GM18519 (cell line): ENCODE measurements at regions not wholly inside any gene's neighbourhood (a gene's known extent, or its start where the extent isn't known, plus 50 kb on each side); places are given as distances from the start of the nearest gene placed in this dataset.

Experiments used
- ATAC-seq: cut with Tn5 transposase; IDR thresholded peaks from one replicate; pipeline ENCODE4 v1.9.1; 2021; ENCODE audit warnings: mild to moderate bottlenecking, moderate library complexity; ENCODE audit not compliant: unreplicated experiment, low FRiP score

DNA sequence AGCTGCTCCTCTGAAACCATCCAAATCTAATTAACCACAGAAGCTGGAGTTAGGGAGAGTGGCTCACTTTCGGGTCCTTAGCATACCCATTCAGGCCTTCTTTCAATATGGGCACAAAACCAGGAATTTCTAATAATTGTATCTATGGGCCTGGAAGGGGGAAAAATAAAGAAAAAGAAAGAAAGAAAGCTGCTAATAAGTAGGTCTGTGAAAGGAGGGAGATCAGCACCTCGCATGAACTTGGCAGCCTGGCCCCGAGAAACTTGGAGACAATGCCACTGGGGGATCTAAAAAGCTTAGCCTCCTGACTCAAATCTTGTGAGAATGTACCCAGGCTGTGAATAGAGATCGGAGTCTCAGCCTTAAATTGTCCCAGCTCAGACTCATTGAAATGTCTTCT is 252.1 kb upstream of the SLC14A2 start:
- no peak for ATAC-seq

DNA sequence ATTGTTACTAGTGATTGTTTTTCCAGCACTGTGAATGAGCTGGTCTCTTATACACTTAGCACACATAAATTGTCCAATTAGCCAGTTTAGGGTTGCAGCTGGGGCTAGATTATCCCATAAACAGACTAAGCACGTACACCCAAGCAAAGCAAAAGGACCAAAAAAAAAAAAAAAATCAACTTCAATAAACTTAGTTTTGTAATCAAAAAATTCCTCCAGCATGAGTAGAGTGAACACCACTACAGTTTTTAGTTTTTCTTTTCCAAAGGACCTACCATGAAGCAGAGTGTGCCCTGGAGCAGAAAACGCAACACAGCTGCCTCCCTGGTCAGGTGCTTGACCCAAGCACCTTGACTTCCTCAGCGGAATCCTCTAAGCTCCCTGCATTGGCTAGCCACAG is 249.4 kb upstream of the SLC14A2 start:
- ATAC-seq, result no peak

DNA sequence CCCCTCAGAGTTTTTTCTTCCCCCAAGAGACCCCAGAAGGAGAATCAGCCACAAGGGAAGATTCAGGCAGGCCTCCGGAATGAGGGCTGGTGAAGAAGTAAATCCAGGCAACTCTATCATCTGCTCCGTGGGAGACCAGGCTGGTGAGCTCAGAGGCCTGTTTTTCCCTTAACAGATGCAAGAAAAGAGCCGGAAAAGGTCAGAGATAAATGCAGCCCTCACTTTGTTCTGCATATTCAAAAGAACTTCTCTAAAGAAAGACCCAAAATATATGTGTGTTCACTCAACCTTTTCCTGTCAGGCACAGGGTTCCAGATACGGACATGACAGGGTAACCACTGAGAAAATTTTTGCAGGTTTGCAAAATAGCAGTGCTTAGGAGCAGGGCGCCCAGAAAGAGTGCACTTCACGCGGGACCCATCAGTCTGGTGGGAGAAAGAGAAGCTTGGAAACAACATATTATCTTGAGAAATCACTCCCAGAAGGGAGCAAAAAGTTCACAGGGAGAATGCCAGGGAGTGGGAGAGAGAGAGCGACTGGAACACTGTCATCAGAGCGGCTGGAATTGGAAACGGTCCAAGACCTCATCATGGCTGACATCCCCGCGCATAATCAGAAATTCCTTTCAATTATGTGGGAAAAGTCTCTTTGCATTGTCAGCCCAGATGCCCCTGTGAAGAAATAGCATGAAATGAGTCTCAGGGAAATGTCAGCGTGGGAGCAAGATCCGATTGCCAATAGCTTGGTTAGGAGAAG is 244.8 kb upstream of the SLC14A2 start:
- ATAC-seq, result no peak

DNA sequence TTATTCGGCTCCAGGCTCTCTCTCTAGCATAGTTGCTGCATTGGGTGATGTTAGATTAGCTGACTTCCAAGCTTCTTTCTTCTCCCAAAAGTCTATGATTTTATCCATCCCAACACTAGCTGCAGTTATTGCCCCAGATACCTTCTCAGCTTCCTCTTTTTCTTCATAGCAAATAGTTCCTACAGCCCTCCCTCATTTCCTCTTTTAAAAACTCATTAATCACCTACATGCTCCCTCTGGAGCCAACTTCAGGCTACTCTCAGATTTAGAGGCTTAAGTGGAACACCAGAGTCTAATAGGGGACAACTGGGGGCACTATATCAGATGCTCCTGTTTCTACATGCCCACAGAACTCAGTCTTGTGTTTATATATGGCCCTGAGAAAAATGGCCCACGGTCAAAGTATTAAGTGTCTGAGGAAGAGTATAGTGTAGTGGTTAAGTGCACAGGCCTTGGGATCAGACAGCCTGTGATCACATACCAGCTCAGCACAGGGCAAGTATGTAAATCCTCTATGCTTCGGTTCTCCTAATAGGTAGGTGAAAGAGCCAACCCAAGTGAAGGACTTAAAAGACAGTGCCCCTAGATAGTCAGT is 241.9 kb upstream of the SLC14A2 start:
- ATAC-seq, result no peak

DNA sequence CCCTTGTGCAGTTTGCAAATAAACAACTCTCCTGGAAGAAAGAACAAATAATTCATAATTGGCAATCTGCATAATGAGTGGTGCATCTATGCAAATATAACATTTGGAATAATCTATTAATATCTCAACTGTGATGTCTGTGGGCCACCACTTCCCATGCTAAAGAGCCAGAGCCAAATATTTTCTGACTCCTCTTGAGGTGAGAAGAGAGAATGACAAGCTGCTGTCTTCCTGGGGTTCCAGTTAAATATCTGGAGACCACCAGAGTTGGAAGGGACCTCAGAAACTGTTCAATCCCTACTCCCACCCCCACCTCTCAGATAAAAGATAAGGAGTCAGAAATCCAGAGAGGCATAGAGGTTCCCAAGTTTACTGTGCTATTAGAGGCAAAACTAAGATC is 241.0 kb upstream of the SLC14A2 start:
- ATAC-seq, result no peak

DNA sequence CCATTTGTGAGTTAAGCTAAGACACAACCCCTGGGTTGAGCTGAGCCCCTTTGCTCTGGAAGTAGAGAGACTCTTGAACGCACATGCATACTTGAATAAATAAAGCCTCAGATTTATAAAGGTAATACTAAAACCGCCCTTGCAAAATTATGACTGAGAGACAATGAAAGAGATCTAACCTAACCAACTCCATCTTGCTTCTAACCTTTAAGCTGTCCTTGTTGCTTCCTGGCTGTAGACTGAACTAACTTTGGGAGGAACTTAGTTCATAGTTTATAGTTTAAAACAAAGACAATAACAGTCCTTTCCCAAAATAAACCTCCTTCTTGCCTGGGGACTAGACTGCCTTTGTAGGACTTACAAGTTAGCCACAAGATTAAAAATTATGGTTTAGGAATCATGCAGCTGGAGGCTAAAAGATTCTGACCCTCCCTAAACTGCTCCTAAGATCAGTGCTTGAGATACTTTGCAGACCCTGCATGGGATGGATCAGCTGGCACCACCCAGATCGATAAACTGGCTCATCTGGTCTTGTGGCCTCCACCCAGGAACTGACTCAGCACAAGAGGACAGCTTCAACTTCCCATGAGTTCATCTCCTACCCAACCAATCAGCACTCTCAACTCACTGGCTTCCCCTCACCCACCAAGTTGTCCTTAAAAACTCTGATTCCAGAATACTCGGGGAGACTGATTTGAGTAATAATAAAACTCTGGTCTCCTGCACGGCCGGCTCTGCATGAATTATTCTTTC is 240.2 kb upstream of the SLC14A2 start:
- ATAC-seq, result no peak

DNA sequence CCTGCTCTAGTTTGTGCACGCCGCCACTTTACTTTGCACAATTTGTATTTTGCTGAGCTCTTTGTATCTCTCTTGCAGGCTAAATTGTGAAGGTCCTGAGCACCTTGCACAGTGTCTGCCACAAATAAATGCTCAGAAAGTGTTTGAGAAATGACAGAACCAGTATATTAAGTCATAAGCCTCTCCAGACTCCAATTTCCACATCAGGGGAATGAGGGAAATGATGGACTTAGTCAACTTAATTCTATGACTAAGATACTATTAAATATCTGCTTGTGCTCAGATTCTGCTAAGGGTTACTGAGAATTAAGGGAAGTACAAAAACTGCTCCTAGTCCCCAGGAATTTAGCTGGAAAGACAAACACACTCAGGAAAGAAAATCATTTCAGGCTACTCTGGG is 239.1 kb upstream of the SLC14A2 start:
- ATAC-seq, result no peak

DNA sequence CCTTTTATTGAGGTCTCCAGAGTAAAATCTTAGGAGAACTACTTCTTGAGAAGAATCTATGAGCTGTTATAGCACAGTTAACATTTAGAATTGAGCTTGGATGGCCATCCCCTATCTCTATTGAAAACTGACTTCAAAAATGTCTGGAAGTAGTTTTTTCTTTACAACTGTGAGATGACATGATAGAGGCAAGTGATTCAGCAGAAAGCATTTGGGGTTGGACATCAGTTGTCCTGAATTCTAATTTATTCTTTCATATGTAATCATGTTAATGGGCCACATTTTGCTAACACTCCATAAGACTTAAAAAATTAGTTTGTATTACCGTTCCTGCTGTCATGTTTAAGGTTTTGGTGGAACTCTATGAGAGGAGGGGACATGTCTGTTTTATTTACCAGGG is 237.0 kb upstream of the SLC14A2 start:
- ATAC-seq, result no peak

DNA sequence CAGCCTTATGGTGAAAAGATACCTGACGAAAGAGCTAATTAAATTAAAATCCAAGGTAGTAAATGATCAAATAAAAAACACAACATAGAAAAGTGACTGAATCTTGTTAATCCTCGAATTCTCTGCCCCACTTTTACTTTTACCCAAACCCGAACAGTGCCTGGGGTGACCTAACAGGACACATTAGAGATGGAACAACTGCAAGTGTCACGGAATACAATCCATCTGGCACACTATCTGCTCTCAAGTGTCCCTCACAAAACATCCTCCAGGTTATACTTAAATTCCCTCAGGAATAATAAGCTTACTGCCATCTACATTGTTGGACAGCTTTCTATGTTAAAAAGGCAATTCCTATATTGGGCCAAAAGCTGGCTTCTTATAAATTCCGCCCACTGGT is 236.3 kb upstream of the SLC14A2 start:
- ATAC-seq, result no peak

DNA sequence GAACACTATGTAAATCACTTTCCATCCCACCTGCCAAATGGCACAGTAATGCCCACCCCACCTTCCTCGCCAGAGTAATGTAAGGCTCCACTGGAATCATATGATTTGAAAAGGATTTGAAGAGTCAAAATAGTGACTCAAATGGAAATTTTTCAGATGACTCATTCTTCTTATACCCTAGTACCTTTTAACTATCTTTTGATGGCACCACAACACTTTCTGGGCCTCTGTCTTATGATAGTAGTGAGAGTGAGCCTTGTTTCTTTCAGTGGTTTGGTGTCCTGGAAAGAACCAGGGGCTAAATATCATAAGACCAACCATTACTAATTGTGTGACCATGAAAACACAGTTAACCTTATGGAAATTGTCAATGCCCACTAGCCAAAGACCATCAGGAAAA is 235.4 kb upstream of the SLC14A2 start:
- peak; percentile 77 for ATAC-seq

DNA sequence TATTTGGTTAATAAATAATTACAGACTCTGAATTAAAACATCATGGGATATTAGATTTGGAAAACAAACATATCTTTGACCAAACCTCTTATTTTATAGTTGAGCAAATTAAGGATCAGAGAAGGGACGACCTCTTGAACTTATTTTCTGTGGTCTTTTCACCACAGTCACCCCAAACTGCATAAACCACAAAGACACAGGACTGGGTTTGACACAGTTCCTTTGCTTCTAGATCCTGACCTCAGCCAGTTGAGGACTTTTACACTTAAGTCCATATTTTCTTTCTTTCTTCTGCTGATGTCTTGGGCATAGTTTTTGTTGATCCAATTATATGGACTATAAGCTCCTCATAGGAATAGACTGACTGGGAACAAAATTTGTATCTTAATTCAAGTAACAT is 234.0 kb upstream of the SLC14A2 start:
- no peak for ATAC-seq

DNA sequence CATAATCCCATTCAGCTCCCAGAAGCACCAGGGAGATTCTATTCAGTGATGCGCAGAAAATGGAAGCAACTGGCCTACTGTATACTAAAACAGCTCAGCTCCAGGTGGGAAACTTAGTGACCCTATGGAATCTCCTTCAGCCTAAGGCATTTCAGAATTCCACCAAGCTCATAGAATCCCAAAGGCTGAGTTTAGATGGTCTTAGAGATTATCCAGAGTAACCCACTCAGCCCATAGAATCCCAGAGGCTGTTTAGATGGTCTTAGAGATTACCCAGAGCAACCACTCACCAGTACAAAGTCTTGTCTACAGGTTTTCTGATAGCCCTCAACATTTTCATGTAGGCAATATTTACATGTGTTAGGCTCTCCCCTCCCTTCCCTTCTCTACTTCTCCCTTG is 232.0 kb upstream of the SLC14A2 start:
- ATAC-seq, result no peak

DNA sequence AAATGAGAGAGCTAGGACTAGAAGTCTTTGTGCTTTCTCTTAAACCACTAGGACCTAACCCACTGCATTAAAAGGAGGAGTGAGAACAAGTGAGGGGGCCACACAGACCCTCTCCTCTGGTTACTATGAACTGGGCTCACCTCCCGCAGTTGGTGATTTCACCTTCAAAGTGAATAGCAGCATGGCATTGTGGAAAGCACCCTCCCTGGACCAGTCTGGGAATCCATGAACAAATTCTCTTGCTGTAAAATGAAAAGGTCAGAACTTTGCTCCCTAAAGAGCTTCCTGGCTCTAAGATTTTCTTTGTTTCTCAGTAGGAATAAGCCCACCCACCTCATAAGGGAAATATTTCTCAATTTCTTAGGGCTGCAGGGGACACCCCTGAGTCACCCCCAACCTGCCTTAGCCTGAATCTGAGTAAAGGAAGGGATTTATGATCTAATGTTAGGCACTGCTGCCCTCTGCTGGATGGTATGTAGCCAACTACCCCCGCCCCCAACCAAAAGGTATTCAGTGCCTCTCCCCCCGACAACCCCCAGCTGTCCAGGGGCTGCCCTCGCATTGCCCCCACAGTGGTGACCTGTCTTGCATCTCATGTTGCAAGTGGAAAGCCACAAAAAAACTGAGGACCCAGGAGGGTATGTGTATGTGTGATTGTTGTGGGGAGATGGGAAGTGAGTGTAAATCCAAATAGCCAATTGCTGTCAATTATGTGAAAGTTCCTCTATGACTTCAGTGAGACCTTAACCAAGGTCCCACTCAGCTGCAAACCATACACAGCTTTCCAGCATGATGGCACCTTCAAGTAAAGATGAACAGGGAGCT is 230.9 kb upstream of the SLC14A2 start:
- ATAC-seq, result peak; percentile 32

DNA sequence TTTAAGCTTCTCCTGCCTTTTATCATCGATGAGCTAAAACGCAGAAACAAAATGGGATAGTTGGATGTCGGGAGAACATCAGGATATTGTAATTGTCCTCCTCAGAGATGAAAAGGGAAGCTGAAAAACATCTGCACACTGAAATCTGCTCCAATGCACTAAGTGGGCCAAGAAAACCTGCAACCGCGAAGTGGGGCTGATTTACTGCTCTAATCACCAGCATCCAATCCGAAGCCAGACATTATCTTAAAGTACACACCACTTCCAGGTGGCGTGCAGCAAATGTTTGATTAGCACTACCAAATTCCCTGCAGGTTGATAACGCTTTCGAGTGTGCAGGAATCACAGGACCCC is 230.3 kb upstream of the SLC14A2 start:
- no peak for ATAC-seq

DNA sequence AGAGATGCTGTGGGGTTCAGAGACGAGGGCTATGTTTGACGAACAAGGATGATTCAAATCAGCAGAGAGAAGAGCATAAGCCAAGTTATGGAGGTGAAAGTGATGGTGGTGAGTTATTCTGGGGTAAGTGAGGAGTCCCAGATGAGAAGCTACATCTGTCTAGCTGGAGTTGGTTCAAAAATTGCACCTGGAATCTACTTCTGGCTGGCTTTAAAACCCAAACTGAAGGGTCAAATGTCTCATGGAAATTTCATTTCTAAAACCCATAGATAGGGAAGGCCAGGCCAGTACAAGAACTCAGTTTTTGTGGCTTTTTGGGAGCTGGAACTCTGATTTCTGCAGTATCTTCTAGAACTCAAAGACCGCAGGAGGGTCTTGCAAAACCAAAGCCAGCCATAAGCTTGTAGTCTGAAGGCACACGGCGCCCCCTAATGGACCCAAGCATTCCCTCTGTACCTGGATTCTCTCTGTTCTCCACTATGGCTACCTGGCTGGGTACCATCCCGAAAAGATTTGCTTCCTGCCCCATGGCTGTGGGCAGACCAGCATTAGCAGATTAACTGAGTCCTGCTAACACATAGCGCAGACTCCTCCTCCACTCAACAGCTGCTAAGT is 229.1 kb upstream of the SLC14A2 start:
- ATAC-seq, result no peak

DNA sequence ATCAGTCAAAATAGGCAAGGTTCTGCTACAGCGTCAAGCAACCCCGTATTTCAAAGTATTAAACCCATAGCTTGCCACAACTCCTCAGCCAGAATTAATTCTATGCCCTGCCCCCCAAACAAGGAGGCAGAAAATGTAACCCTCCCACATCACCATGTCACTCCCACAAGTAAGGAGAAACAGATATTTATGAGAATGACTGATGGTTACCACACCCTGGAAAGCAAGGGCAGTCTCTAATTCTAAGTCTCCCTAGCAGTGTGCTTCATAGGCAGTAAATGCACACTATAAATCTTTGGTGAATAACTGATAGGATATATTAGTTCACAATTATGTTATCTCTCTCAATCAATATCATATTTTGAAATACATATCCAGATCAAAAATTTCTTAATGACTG is 228.0 kb upstream of the SLC14A2 start:
- ATAC-seq, result no peak

DNA sequence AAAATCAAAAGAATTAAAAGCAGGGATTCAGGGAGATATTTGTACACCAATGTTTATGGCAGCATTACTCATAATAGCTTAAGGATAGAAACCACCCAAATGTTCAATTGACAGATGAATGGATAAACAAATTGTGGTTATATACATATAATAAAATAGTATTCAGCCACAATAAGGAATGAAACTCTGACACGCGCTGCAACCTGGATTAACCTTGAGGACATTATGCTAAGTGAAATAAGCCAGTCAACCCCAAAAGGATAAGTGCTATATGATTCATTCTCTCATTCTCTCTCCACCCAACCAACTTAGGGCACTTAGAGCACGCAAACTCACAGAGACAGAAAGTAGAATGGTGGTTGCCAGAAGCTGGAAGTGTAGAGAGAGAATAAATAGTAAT is 216.8 kb upstream of the SLC14A2 start:
- no peak for ATAC-seq

DNA sequence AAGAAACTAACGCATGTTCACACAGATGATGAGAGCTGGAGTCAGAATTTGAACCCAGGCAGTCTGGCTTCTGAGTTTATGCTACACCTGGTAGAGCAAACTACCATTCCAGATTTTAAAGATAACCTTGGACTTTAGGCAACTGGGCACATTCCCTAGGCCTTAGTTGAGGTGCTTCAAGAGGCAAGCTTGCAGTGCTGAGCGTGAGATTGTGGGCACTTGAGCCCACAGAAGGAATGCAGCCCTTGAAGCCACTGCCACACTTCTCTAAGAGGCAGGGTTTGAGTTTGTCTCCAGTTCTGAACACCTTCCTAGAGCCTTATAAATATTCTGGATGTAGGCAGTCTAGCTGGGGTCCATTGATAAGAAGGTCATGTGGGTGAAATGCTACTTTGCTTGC is 216.1 kb upstream of the SLC14A2 start:
- ATAC-seq, result no peak

DNA sequence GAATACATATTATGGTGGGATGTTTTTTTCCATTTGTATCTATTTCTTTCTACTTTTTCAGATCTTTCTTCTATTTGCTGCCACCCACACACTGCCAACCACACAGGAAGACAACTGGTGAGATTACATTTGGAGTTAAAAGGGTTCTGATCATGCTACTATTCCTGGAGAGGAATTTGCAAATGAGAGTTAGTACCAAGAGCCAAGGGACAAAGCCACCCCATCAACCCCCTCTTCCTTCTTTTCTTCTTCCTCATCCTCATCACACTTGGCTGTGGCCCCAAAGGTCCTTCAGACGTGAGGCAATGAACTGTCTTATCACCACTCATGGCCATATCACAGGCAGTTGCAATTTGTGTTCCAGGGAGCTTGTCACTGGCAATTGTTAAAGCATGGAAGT is 215.6 kb upstream of the SLC14A2 start:
- no peak for ATAC-seq

DNA sequence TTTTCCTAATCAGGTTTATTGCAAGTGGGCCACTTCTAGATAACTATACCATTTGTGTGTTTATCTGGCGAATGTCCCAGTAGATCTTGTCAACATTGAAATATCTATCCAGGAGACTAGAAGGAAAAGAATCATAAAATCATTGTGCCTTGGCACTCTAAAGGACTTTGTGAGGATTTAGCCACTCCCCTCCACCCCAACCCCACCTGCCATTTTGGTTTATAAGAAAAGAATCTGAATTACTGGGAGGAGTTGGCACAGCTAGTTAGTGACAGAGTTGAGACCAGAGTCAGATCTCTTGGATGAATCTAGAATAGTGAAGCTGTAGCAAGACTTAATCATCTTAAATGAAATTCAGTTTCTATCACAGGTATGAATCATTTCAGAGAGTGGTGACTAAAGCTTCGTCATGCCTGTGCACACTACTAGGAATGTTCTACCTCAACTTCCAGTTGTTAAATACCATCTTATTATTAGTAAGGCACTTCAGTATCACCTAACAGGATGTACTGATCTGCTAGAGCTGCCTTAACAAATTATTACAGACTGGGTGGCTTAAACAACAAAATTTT is 212.7 kb upstream of the SLC14A2 start:
- ATAC-seq, result no peak
